Bronchial epithelial cell (primary cell): ENCODE measurements at regions not wholly inside any gene's neighbourhood (a gene's known extent, or its start where the extent isn't known, plus 50 kb on each side); places are given as distances from the start of the nearest gene placed in this dataset.

Experiments
- DNase-seq: peaks from one replicate; pipeline ENCODE4 v3.0.0-alpha.2; 2010; ENCODE audit warnings: low read depth
- FAIRE-seq: peaks from 2 replicates; lab custom pipeline; 2011; peaks lifted over from hg19 to GRCh38; lab: Jason Lieb, UNC
- H3K27me3 ChIP-seq: 2 replicates; pipeline ENCODE4 v1.5.1; 2011; ENCODE audit warnings: low read length; ENCODE audit not compliant: control insufficient read depth, insufficient read depth
- H3K36me3 ChIP-seq: 2 replicates; pipeline ENCODE4 v1.5.1; 2011; ENCODE audit warnings: low read length; ENCODE audit not compliant: control insufficient read depth, insufficient read depth
- H3K4me3 ChIP-seq: 2 replicates; pipeline ENCODE4 v1.5.1; 2011; ENCODE audit warnings: mild to moderate bottlenecking, low read depth, low read length, control low read depth
- CTCF ChIP-seq: IDR thresholded peaks from 2 replicates; pipeline ENCODE4 v1.5.1; 2011; ENCODE audit warnings: mild to moderate bottlenecking, moderate library complexity, low read length, control low read depth, inconsistent platforms; ENCODE audit not compliant: insufficient read depth, severe bottlenecking

DNA sequence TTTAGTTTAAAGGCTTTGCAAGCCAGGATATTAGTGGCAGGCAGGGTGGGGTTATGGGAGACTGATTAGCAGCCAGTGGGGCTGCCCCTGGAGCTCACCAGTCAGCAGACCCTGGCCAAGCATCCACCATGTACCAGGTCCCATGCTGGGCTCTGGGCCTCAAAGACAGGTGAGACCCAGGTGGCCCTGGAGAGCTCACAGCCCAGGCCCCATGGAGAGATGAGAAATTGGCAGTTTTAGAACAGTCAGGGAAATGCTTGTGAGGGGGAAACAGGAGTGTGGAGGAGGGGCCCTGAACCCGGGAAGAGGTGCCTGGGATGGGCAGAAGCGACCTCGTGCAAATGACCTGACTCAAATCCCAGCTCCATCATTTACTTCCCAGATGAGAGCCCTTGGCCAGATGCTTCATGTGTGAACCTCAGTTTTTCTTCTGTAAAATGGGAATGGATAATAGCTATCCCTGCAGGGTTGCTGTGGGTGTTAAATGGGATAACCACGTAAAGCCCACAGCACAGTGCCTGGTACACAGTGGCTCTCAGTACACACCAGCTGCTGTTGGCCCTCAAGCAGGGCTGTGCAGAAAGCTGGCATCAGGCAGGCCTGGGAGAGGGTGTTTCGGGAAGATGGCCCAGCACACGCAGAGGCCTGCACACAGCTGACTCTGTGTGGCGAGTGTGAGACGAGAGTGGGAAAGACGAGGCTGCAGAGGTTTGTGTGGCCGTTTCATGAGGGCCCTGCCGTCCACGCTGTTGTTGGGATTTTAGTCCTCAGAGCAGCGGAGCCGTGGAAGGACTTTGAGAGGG lies 518.5 kb downstream of the PTPRU start:
- TF ChIP-seq CTCF: no peak
- Histone ChIP-seq H3K36me3 (no peaks in the 10 kb centered on the region), H3K4me3 (no peak overlapping the region), H3K27me3 (no peaks in the 10 kb centered on the region)
- DNase-seq (no peak), FAIRE-seq (peak; percentile 73)

- no peak for TF ChIP-seq CTCF
- DNase-seq (no peak), FAIRE-seq (no peak)
- no peak overlapping the region for H3K4me3 ChIP-seq
- H3K27me3 ChIP-seq: no peaks in the 10 kb centered on the region
- no peaks in the 10 kb centered on the region for H3K36me3 ChIP-seq
Observed at GRCh38 chr1:29753771-29754572, 517.6 kb downstream of the PTPRU start.

GRCh38 chr1:29753244-29753643 lies 516.9 kb downstream of the PTPRU start:
- Histone ChIP-seq H3K4me3 (no peak overlapping the region), H3K36me3 (no peaks in the 10 kb centered on the region), H3K27me3 (no peaks in the 10 kb centered on the region)
- no peak for TF ChIP-seq CTCF
- DNase-seq (no peak), FAIRE-seq (no peak)

- FAIRE-seq (peak; percentile 28), DNase-seq (no peak)
- Histone ChIP-seq H3K36me3 (no peaks in the 10 kb centered on the region), H3K4me3 (no peak overlapping the region), H3K27me3 (no peaks in the 10 kb centered on the region)
- TF ChIP-seq CTCF: no peak
Observed at GRCh38 chr1:29752141-29752540, 515.8 kb downstream of the PTPRU start.

- no peak for FAIRE-seq
- no peak for TF ChIP-seq CTCF
- Histone ChIP-seq H3K27me3 (no peaks in the 10 kb centered on the region), H3K36me3 (no peaks in the 10 kb centered on the region), H3K4me3 (no peak overlapping the region)
- DNase-seq: no peak
Observed at GRCh38 chr1:29749024-29749945, 513.0 kb downstream of the PTPRU start.
